K562 (cell line): ENCODE measurements at regions not wholly inside any gene's neighbourhood (a gene's known extent, or its start where the extent isn't known, plus 50 kb on each side); places are given as distances from the start of the nearest gene placed in this dataset.

Experiments used
- ATAC-seq: fragments of 200-7000 bp; cut with Tn5 transposase; 3 replicates; pipeline ENCODE4 v1.9.1; 2020; ENCODE audit warnings: moderate library complexity
- BruUV-seq: library from RNA; stranded (reverse); fragments of 400-500 nt; replicated peaks from 2 replicates; lab custom pipeline; 2021; lab: Mats Ljungman, UMichigan
- CTCF ChIA-PET: fragments of 300-600 bp; formaldehyde crosslinking; extraction: SDS; loops from one replicate; lab custom pipeline; 2021; ENCODE audit warnings: low intra/inter-chr PET ratio; lab: Yijun Ruan, JAX
- POLR2A ChIA-PET: fragments of 300-600, 350-650 bp; sonication (Branson Sonifier 250); formaldehyde crosslinking; extraction: SDS; loops from one replicate; lab custom pipeline; 2021; ENCODE audit warnings: antibody characterized with exemption, inconsistent platforms; lab: Yijun Ruan, JAX
- DNase-seq, 4 experiments: peaks; one replicate each; pipeline versions ENCODE4 v3.0.0 to v3.0.0-alpha.2; 2011 to 2018; ENCODE audit warnings: low spot score in 3 of 4, mixed read lengths in 3 of 4; ENCODE audit errors: extremely low read depth in 1 of 4
- FAIRE-seq: peaks from 2 replicates; lab custom pipeline; 2011; peaks lifted over from hg19 to GRCh38; lab: Jason Lieb, UNC
- H2AFZ ChIP-seq: 2 replicates; pipeline ENCODE4 v1.6.0; 2011; ENCODE audit warnings: low read depth, low read length, control low read depth, inconsistent platforms
- H3K27ac ChIP-seq: fragments of 200-600 bp; 3 replicates; pipeline ENCODE4 v1.8.0; 2011; ENCODE audit warnings: low read depth, mild to moderate bottlenecking, control low read depth, inconsistent platforms, low read length, moderate library complexity, mixed read lengths; ENCODE audit errors: extremely low read depth
- H3K27me3 ChIP-seq, 2 experiments: fragments of 300-600 bp in 1 of 2; 2 replicates in 1 of 2; 3 replicates in 1 of 2; pipeline versions ENCODE4 v1.6.0 to v1.8.0; 2011; ENCODE audit warnings: inconsistent platforms in 2 of 2, low read length in 2 of 2, mild to moderate bottlenecking in 1 of 2, mixed read lengths in 1 of 2, moderate library complexity in 1 of 2; ENCODE audit not compliant: control insufficient read depth in 2 of 2, insufficient read depth in 2 of 2
- H3K36me3 ChIP-seq: fragments of 300-600 bp; 3 replicates; pipeline ENCODE4 v1.8.0; 2011; ENCODE audit warnings: mild to moderate bottlenecking, low read length, inconsistent platforms; ENCODE audit not compliant: control insufficient read depth, insufficient read depth
- H3K4me1 ChIP-seq, 2 experiments: fragments of 200-600 bp in 1 of 2; replicated peaks in 1 of 2; 2 replicates in 1 of 2; 3 replicates in 1 of 2; pipeline versions ENCODE4 v1.5.1 to v1.8.0; 2011; ENCODE audit warnings: inconsistent platforms in 2 of 2, low read length in 2 of 2, mild to moderate bottlenecking in 1 of 2, mixed read lengths in 1 of 2, moderate library complexity in 1 of 2; ENCODE audit not compliant: control insufficient read depth in 2 of 2, insufficient read depth in 2 of 2
- H3K4me2 ChIP-seq: 2 replicates; pipeline ENCODE4 v1.6.1; 2011; ENCODE audit warnings: low read length, control low read depth, inconsistent platforms, mixed read lengths; ENCODE audit not compliant: insufficient read depth
- H3K4me3 ChIP-seq: fragments of 200-600 bp; sonication (generic), shearing (Covaris generic); 2 replicates; pipeline ENCODE4 v1.5.1; 2016; ENCODE audit warnings: control low read depth, inconsistent platforms
- H3K79me2 ChIP-seq: fragments of 200-600 bp; 3 replicates; pipeline ENCODE4 v1.8.0; 2011; ENCODE audit warnings: low read length, inconsistent platforms; ENCODE audit not compliant: control insufficient read depth, insufficient read depth
- H3K9ac ChIP-seq, 2 experiments: 2 replicates each; pipeline versions ENCODE4 v1.6.0 to v1.6.1; 2011; ENCODE audit warnings: low read depth in 2 of 2, low read length in 2 of 2, control low read depth in 1 of 2, inconsistent platforms in 1 of 2, mild to moderate bottlenecking in 1 of 2, mixed read lengths in 1 of 2; ENCODE audit not compliant: insufficient read depth in 1 of 2
- H3K9me1 ChIP-seq: one replicate; pipeline ENCODE4 v1.6.0; 2011; ENCODE audit warnings: inconsistent platforms, mild to moderate bottlenecking, low read length, moderate library complexity; ENCODE audit not compliant: control insufficient read depth, insufficient read depth
- H3K9me3 ChIP-seq: replicated peaks from 2 replicates; pipeline ENCODE4 v1.5.1; 2011; ENCODE audit warnings: low read depth, low read length, inconsistent platforms; ENCODE audit not compliant: control insufficient read depth, insufficient read depth
- H4K20me1 ChIP-seq: replicated peaks from 2 replicates; pipeline ENCODE4 v1.6.1; 2011; ENCODE audit warnings: low read length, inconsistent platforms, mixed read lengths; ENCODE audit not compliant: control insufficient read depth, insufficient read depth
- WGBS: fragments of 100-300 bp; shearing (Covaris generic); methylation state at CpG from one replicate; pipeline ENCODE4 v1.1.6; 2016; ENCODE audit warnings: low coverage, mixed read lengths; ENCODE audit not compliant: insufficient coverage; ENCODE audit errors: missing lambda C conversion rate; 5-methylcytosine and 5-hydroxymethylcytosine counted together
- in situ Hi-C: fragments of 300-500 bp; cut with MboI; formaldehyde crosslinking; loops from 4 replicates; pipeline ENCODE4 v1.15.0; 2018; ENCODE audit warnings: inconsistent platforms, mixed read lengths
- intact Hi-C: fragments of 100-400 bp; cut with micrococcal nuclease; formaldehyde crosslinking; loops from 2 replicates; pipeline ENCODE4 v1.14.2; 2022
- TF ChIP-seq, protein P1 (sequence below): IDR thresholded peaks from 2 replicates; pipeline ENCODE4 v1.6.1; 2014; ENCODE audit warnings: antibody characterized with exemption
- TF ChIP-seq, protein P2 (sequence below): fragments of 450-650 bp; conservative IDR thresholded peaks from 2 replicates; pipeline ENCODE4 v1.6.1; 2016; ENCODE audit warnings: missing genetic modification characterization, low read depth, mild to moderate bottlenecking, missing compliant biosample characterization, moderate library complexity
- TF ChIP-seq, protein P3 (sequence below): fragments of 150-350 bp; IDR thresholded peaks from 2 replicates; pipeline ENCODE4 v1.6.1; 2014; ENCODE audit warnings: low read depth, mild to moderate bottlenecking, low read length, borderline replicate concordance

DNA sequence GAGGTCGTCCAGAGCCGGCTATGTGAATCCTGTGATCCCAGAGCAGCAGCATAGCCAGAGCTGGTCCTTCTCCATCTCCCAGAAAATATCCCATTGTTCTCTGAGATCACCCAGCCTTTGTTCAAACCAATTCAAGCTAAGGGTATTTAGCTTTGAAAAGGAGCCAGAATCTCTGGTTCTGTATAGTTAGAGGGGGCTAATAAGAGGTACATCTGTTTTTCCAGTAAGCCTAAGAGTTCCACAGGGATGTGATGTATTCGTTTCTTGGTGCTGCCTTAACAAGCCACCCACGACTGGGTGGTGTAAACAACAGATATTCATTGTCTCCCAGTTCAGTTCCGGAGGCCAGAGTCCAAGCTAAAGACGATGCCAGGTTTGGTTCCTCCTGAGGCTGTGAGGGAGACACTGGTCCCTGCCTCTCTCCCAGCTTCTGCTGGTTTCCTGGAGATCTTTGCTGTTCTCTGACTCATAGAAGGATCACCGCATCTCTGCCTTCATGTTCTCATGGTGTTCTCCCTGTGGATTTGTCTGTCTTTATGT, 344.8 kb downstream of the MTRR start (continued):
- TF ChIP-seq, protein P1, sequence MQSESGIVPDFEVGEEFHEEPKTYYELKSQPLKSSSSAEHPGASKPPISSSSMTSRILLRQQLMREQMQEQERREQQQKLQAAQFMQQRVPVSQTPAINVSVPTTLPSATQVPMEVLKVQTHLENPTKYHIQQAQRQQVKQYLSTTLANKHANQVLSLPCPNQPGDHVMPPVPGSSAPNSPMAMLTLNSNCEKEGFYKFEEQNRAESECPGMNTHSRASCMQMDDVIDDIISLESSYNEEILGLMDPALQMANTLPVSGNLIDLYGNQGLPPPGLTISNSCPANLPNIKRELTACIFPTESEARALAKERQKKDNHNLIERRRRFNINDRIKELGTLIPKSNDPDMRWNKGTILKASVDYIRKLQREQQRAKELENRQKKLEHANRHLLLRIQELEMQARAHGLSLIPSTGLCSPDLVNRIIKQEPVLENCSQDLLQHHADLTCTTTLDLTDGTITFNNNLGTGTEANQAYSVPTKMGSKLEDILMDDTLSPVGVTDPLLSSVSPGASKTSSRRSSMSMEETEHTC: no peak
- TF ChIP-seq, protein P2, sequence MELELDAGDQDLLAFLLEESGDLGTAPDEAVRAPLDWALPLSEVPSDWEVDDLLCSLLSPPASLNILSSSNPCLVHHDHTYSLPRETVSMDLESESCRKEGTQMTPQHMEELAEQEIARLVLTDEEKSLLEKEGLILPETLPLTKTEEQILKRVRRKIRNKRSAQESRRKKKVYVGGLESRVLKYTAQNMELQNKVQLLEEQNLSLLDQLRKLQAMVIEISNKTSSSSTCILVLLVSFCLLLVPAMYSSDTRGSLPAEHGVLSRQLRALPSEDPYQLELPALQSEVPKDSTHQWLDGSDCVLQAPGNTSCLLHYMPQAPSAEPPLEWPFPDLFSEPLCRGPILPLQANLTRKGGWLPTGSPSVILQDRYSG (tag): no peak

DNA sequence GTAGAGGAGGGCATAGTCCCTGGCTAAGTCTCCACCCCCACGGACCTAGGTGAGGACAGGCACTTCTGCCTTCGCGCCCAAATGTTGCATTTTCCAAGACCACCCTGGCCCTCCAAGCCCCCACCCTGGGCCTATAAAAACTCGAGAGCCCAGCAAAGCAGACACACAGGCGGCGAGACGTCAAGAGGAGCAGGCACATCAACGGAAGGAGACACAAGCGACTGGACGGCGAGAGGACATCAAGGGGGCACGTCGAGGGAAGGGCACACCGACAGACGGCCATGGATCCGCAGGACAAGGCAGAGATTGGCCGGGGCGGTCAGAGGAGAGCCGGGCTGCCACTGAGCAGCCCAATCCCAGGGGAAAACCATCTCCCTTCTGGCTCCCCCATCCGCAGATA, 348.0 kb downstream of the MTRR start:
- no peaks in the 10 kb centered on the region for H3K9me3 ChIP-seq
- TF ChIP-seq, protein P3, sequence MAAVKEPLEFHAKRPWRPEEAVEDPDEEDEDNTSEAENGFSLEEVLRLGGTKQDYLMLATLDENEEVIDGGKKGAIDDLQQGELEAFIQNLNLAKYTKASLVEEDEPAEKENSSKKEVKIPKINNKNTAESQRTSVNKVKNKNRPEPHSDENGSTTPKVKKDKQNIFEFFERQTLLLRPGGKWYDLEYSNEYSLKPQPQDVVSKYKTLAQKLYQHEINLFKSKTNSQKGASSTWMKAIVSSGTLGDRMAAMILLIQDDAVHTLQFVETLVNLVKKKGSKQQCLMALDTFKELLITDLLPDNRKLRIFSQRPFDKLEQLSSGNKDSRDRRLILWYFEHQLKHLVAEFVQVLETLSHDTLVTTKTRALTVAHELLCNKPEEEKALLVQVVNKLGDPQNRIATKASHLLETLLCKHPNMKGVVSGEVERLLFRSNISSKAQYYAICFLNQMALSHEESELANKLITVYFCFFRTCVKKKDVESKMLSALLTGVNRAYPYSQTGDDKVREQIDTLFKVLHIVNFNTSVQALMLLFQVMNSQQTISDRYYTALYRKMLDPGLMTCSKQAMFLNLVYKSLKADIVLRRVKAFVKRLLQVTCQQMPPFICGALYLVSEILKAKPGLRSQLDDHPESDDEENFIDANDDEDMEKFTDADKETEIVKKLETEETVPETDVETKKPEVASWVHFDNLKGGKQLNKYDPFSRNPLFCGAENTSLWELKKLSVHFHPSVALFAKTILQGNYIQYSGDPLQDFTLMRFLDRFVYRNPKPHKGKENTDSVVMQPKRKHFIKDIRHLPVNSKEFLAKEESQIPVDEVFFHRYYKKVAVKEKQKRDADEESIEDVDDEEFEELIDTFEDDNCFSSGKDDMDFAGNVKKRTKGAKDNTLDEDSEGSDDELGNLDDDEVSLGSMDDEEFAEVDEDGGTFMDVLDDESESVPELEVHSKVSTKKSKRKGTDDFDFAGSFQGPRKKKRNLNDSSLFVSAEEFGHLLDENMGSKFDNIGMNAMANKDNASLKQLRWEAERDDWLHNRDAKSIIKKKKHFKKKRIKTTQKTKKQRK: no peak
- H3K36me3 ChIP-seq: no peaks in the 10 kb centered on the region
- H3K79me2 ChIP-seq: no peaks in the 10 kb centered on the region
- POLR2A ChIA-PET: no interaction called here
- in situ Hi-C loops (no loop called here), intact Hi-C loops (no loop called here)
- H3K27me3 ChIP-seq: no peaks in the 10 kb centered on the region
- H3K9ac ChIP-seq: no peak overlapping the region
- H3K4me3 ChIP-seq: no peak overlapping the region
- H3K4me1 ChIP-seq: no peaks in the 10 kb centered on the region
- no peaks in the 10 kb centered on the region for H4K20me1 ChIP-seq
- no peak overlapping the region for H3K27ac ChIP-seq
- BruUV-seq: no TSS peak
- ATAC-seq: no peak
- H3K9me1 ChIP-seq: no peaks in the 10 kb centered on the region
- no peak overlapping the region for H3K4me2 ChIP-seq
- under 1% methylated on average over 20 of the region's 20 CpGs for WGBS
- FAIRE-seq: no peak
- no peak overlapping the region for H2AFZ ChIP-seq
- DNase-seq: no peak
- CTCF ChIA-PET: no interaction called here
